Lung (tissue), 11 donors: ENCODE measurements at regions not wholly inside any gene's neighbourhood (a gene's known extent, or its start where the extent isn't known, plus 50 kb on each side); places are given as distances from the start of the nearest gene placed in this dataset.

Experiments used
- ATAC-seq: fragments of 200-7000 bp; cut with Tn5 transposase; one replicate; pipeline ENCODE4 v1.9.1; 2020; ENCODE audit warnings: moderate number of reproducible peaks; ENCODE audit not compliant: insufficient read depth, low FRiP score
- DNase-seq, 3 donors: peaks; one replicate each; pipeline ENCODE4 v3.0.0-alpha.2; 2013 to 2017
- H3K27ac ChIP-seq, 2 donors: one replicate each; pipeline ENCODE4 v1.5.1; 2013; ENCODE audit warnings: mild to moderate bottlenecking in 2 of 2, moderate library complexity in 2 of 2, control low read depth in 1 of 2, inconsistent platforms in 1 of 2, low read depth in 1 of 2, low read length in 1 of 2
- H3K27me3 ChIP-seq, 3 donors: one replicate each; pipeline ENCODE4 v1.5.1; 2013; ENCODE audit warnings: low read length in 2 of 3; ENCODE audit not compliant: control insufficient read depth in 3 of 3, insufficient read depth in 3 of 3
- H3K36me3 ChIP-seq, 4 donors: one replicate each; pipeline ENCODE4 v1.5.1; 2013; ENCODE audit warnings: low read length in 4 of 4, mild to moderate bottlenecking in 1 of 4, moderate library complexity in 1 of 4; ENCODE audit not compliant: control insufficient read depth in 4 of 4, insufficient read depth in 4 of 4
- H3K4me1 ChIP-seq, 5 donors: one replicate each; pipeline ENCODE4 v1.5.1; 2013; ENCODE audit warnings: low read length in 5 of 5, mild to moderate bottlenecking in 2 of 5, moderate library complexity in 1 of 5; ENCODE audit not compliant: control insufficient read depth in 5 of 5, insufficient read depth in 5 of 5
- H3K4me3 ChIP-seq: one replicate; pipeline ENCODE4 v1.5.1; 2013; ENCODE audit warnings: mild to moderate bottlenecking, control low read depth, moderate library complexity
- H3K9ac ChIP-seq, 2 donors: one replicate each; pipeline ENCODE4 v1.5.1; 2013; ENCODE audit warnings: low read length in 2 of 2, control low read depth in 1 of 2; ENCODE audit not compliant: insufficient read depth in 1 of 2
- H3K9me3 ChIP-seq, 4 donors: one replicate each; pipeline ENCODE4 v1.5.1; 2013; ENCODE audit warnings: low read length in 3 of 4, mild to moderate bottlenecking in 1 of 4, moderate library complexity in 1 of 4; ENCODE audit not compliant: control insufficient read depth in 4 of 4, insufficient read depth in 3 of 4
- WGBS, 2 donors: extraction: QIAGEN DNeasy Blood & Tissue Kit; methylation state at CpG; one replicate each; pipeline ENCODE4 v1.1.7; 2013; 5-methylcytosine and 5-hydroxymethylcytosine counted together
- TF ChIP-seq, protein P1 (sequence below): IDR thresholded peaks from 2 replicates; pipeline ENCODE4 v1.5.1; 2012; ENCODE audit warnings: mild to moderate bottlenecking; ENCODE audit errors: control extremely low read depth, extremely low read depth
- donor health status: control.
- donor health status: control.
- donor health status: Bipolar disorder and iron deficiency.
- donor health status: healthy.
- donor health status: DM: yes; HTN: yes; CAD: no.

DNA sequence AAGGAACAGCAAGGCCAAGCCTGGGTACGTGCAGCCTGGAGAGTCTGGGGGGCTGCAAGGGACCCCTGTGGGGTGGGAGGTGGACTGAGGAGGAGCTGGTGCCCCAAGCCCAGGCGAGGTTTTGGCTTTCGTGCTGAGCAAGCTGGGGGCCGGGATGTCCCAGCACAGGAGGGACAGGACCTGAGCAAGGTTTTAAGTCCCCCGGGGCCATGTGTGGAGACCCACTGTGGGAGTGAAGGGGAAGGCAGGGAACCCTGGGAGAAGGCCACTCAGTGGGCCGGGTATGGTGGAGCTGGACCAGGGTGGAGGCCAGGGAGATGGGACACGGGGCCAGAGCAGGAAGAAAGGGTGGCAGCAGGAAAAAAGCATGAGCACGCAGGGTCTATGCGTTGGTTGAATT lies 419.2 kb upstream of the SULF2 start:
- TF ChIP-seq, protein P1, sequence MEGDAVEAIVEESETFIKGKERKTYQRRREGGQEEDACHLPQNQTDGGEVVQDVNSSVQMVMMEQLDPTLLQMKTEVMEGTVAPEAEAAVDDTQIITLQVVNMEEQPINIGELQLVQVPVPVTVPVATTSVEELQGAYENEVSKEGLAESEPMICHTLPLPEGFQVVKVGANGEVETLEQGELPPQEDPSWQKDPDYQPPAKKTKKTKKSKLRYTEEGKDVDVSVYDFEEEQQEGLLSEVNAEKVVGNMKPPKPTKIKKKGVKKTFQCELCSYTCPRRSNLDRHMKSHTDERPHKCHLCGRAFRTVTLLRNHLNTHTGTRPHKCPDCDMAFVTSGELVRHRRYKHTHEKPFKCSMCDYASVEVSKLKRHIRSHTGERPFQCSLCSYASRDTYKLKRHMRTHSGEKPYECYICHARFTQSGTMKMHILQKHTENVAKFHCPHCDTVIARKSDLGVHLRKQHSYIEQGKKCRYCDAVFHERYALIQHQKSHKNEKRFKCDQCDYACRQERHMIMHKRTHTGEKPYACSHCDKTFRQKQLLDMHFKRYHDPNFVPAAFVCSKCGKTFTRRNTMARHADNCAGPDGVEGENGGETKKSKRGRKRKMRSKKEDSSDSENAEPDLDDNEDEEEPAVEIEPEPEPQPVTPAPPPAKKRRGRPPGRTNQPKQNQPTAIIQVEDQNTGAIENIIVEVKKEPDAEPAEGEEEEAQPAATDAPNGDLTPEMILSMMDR: no peak
- 91% methylated on average over 9 of the region's 9 CpGs for WGBS, 2 donors

DNA sequence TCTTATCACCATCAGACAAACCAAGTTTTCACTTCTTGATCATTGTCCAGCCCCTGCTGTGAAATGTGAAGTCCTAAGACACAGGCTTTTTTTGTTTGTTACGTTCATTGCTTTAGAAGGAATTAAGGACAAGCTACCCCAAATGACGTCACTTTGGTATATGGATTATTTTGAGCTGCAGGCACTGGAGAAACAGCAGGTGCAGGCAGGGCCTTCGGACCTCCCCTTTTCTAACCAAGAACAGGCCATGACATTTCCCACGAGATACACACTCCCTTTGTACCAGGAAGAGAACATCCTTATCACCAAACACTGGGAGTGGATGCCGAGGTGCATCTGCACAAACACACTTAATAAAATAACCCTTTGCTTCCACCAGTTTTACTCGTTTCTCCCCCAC lies 418.0 kb upstream of the SULF2 start:
- Histone ChIP-seq H3K9ac (no peak overlapping the region), H3K27ac (no peak overlapping the region), H3K36me3 (no peaks in the 10 kb centered on the region), H3K4me1 (no peaks in the 10 kb centered on the region), H3K4me3 (no peak overlapping the region), H3K27me3 (no peaks in the 10 kb centered on the region), H3K9me3 (no peaks in the 10 kb centered on the region)
- WGBS, 2 donors: 70 to 71% methylated on average over 6 of the region's 6 CpGs
- DNase-seq (no peak), ATAC-seq (no peak)
- TF ChIP-seq, protein P1: no peak

More for the DNA sequence above, 419.2 kb upstream of the SULF2 start:
- no peak overlapping the region for H3K9ac ChIP-seq
- no peaks in the 10 kb centered on the region for H3K9me3 ChIP-seq
- H3K36me3 ChIP-seq: no peaks in the 10 kb centered on the region
- H3K27ac ChIP-seq: no peak overlapping the region
- DNase-seq (no peak), ATAC-seq (no peak)
- no peaks in the 10 kb centered on the region for H3K4me1 ChIP-seq
- H3K27me3 ChIP-seq: no peaks in the 10 kb centered on the region
- H3K4me3 ChIP-seq: no peak overlapping the region

DNA sequence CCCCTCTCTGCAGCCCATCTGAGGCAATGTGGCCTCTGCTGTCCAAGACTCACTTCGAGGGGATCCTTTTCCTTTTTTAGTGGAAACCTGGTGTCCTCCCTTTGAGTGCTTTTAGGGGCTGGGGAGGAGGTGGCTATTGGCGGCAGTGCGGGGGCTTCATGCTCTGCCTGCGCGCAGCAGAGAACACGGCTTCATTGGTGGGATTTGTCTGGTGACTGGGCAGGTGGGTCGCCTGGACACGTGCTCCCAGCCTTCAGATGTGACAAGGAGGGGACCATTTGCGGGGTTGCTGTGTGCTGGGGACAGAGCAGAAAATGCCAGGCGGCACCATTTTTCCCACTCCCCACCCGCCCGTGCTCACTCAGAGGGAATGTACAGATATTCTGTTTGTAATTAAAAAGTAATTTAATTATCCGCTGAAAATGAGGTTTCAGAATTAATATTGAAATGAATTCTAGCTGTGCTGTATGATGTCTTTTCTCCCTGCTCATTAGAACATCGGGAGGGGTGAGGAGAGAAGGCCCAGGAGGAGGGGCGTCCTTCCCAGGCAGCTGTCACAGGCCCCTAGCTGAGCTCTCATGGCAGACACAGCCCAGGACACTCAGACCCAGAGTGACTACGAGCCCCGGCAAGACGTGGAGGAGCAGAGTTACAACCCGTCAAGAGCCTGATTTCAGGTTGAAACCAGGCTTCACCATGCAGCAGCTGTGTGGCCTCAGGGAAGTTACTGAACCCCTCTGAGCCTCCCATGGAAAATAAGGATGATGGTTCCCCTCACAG lies 417.2 kb upstream of the SULF2 start:
- no peaks in the 10 kb centered on the region for H3K27me3 ChIP-seq
- DNase-seq (no peak), ATAC-seq (no peak)
- H3K9ac ChIP-seq: no peak overlapping the region
- no peaks in the 10 kb centered on the region for H3K9me3 ChIP-seq
- WGBS, 2 donors: 85 to 89% methylated on average over 19 of the region's 19 CpGs
- H3K4me3 ChIP-seq: no peak overlapping the region
- no peaks in the 10 kb centered on the region for H3K4me1 ChIP-seq
- no peak overlapping the region for H3K27ac ChIP-seq
- TF ChIP-seq, protein P1: no peak
- no peaks in the 10 kb centered on the region for H3K36me3 ChIP-seq

DNA sequence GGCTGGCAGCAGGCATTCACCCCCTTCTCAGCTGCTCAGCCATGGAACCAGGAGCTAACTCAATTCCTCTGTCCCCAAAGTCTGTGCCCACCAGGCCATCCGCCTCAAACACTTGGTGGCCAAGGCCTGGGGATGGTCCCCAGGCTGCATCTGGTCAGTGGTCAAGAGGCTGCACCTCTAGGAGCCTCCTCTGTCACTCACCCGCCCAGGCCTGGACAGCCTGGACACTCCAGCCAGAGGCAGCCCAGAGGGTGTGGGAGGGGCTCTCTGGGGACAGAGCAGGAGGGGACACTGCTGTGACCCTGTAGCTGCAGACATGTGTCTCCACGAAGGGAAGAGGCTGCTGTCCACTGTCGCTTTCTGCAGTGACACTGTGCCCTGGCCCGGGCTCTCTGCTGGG lies 416.6 kb upstream of the SULF2 start:
- TF ChIP-seq, protein P1: no peak
- no peak for DNase-seq

More for the DNA sequence above, 416.6 kb upstream of the SULF2 start:
- Histone ChIP-seq H3K9me3 (no peaks in the 10 kb centered on the region), H3K27ac (no peak overlapping the region), H3K4me3 (no peak overlapping the region), H3K4me1 (no peaks in the 10 kb centered on the region), H3K9ac (no peak overlapping the region), H3K36me3 (no peaks in the 10 kb centered on the region), H3K27me3 (no peaks in the 10 kb centered on the region)
- ATAC-seq: no peak
- WGBS, 2 donors: 75 to 80% methylated on average over 5 of the region's 5 CpGs
